ENCODE measurements at regions not wholly inside any gene's neighbourhood (a gene's known extent, or its start where the extent isn't known, plus 50 kb on each side); places are given as distances from the start of the nearest gene placed in this dataset.

DNA sequence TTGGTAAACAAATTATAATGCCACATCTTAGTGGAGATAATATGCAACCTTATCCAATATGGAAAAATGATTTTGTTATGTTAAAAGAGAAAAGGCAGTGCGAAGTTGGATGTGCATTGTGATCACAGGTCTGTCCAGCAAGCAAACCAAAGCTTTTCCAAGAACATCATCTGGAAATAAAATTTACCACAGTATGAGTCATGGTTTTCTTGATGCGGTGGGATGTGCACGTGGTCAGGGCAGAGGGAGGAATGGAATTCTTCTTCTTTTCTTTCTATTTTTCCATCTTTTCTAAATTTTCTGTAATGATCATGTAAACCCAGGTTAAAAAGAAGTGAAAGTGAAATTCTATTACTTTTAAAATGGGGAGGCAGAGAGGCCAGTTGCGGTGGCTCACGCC, 169.8 kb downstream of the C11orf91 start:
- TF ChIP-seq EZH2 (IDR thresholded peaks at IDR 0.05; ENCODE audit: insufficient read depth, poor library complexity, severe bottlenecking) (no peak), EZH2phosphoT487 (IDR thresholded peaks at IDR 0.05; ENCODE audit: insufficient read depth, low read depth) (no peak)

Measured in GM23248 (cell line).